ENCODE measurements at regions not wholly inside any gene's neighbourhood (a gene's known extent, or its start where the extent isn't known, plus 50 kb on each side); places are given as distances from the start of the nearest gene placed in this dataset.
"Not testable (repeated sequence)": the region's sequence is repeated elsewhere in the genome, so short reads cannot be mapped to it uniquely, and the experiment has no call there.

DNA sequence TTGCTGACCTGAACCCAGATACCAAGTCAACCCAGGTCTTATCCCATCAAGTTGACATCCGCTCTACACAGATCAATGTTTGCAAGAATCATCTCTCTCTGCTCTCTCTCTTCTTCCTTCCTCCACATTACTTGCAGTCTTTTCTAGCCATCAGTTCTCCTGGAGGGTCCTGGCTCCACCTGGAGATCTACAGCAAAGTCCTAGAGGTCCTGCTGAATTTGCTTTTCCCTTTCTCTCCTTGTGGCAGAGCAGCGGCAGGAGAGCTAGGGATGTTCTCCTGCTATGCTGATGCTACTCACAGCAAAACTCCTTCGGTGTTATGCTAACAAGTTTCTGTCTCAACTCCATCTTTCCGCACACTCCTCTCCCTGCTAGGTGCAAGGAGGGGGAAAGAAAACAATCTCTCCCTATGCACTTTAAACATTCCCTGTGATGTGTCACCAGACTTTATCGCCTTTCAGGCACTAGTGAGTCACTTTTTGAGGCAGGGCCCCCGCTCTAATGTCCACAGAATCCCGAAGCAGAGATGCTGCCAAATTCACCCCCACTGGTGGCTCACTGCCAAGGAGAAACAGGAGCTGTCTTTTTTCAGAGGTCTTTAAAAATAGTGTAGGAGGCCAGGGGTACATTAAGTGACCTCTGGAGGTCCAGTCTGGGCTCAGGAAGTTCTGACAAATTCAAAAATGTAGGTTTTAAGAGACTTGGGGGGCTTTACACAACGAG lies 62.6 kb downstream of the FAM50B start:
- Histone ChIP-seq H3K4me3 (ENCODE audit: low read length) (no peak overlapping the region), H3K27ac (ENCODE audit: low read length) (peak overlapping the region; percentile 93), H3K4me1 (ENCODE audit: control insufficient read depth, insufficient read depth, low read length) (peaks cover 58% of the 10 kb centered on the region)

GRCh38 chr6:3912361-3913076 lies 63.3 kb downstream of the FAM50B start:
- no peak for DNase-seq
- Histone ChIP-seq H3K27me3 (ENCODE audit: control insufficient read depth, insufficient read depth, low read length) (no peaks in the 10 kb centered on the region), H3K4me3 (ENCODE audit: low read length) (no peak overlapping the region), H3K27ac (ENCODE audit: low read length) (peak overlapping the region; percentile 93), H3K4me1 (ENCODE audit: control insufficient read depth, insufficient read depth, low read length) (peaks cover 56% of the 10 kb centered on the region), H3K9me3 (replicated peaks; ENCODE audit: control insufficient read depth, low read depth, low read length) (no peaks in the 10 kb centered on the region), H3K36me3 (ENCODE audit: control insufficient read depth, insufficient read depth, low read length) (no peaks in the 10 kb centered on the region)
- 80% methylated on average over 1 of the region's 3 CpGs for WGBS (ENCODE audit: insufficient coverage)

More for the DNA sequence above, 62.6 kb downstream of the FAM50B start:
- WGBS (ENCODE audit: insufficient coverage) = 31% methylated on average over 3 of the region's 8 CpGs
- DNase-seq = peak; percentile 85
- Histone ChIP-seq H3K36me3 (ENCODE audit: control insufficient read depth, insufficient read depth, low read length) (no peaks in the 10 kb centered on the region), H3K27me3 (ENCODE audit: control insufficient read depth, insufficient read depth, low read length) (no peaks in the 10 kb centered on the region), H3K9me3 (replicated peaks; ENCODE audit: control insufficient read depth, low read depth, low read length) (no peaks in the 10 kb centered on the region)

DNA sequence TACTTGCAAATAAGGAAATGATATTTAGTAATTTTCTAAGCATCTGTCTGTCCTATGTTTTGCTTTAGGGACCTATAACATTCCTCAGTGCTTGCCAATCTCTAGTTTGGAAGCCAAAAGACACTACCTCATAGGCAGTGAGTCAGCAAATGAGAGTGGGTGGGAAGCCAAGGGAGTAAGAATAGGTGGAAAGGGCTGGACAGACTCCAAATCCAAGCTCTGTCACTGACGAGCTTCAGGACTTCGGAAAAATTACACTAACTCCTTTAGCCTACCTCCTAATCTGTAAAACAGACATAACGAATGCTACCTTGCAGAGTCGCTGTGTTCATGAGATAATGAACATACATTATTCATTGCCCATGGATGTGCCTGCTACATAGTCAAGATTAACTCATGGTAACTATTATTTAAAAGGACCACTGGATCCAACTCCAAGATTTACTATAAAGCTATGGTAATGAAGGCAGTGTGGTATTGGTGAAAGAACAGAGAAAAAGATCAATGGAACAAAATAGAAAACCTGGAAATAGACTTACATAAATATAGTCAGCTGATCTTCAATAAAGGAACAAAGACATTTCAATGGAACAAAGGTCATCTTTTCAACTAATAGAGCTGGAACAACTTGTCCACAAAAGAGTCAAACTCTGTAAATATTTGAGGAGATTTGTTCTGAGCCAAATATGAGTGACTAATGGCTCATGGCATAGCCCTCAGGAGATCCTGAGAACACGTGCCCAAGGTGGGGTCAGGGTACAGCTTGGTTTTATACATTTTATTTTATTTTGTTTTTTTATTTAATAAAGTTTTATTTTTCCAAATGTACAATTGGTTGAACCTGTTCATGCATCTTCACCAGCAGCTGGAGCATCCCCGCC lies 64.1 kb downstream of the FAM50B start:
- DNase-seq = peak; percentile 98
- peak overlapping the region; percentile 93 for H3K27ac ChIP-seq (ENCODE audit: low read length)
- no peaks in the 10 kb centered on the region for H3K9me3 ChIP-seq (replicated peaks; ENCODE audit: control insufficient read depth, low read depth, low read length)
- H3K4me3 ChIP-seq (ENCODE audit: low read length) = no peak overlapping the region
- no peaks in the 10 kb centered on the region for H3K27me3 ChIP-seq (ENCODE audit: control insufficient read depth, insufficient read depth, low read length)
- H3K36me3 ChIP-seq (ENCODE audit: control insufficient read depth, insufficient read depth, low read length) = no peaks in the 10 kb centered on the region
- peaks cover 50% of the 10 kb centered on the region for H3K4me1 ChIP-seq (ENCODE audit: control insufficient read depth, insufficient read depth, low read length)
- WGBS (ENCODE audit: insufficient coverage) = no CpG with 5 or more reads among the region's 6 CpGs

- H3K27ac ChIP-seq (ENCODE audit: low read length) = peak overlapping the region; percentile 93
- no peaks in the 10 kb centered on the region for H3K27me3 ChIP-seq (ENCODE audit: control insufficient read depth, insufficient read depth, low read length)
- 13% methylated on average over 1 of the region's 4 CpGs for WGBS (ENCODE audit: insufficient coverage)
- peaks cover 48% of the 10 kb centered on the region for H3K4me1 ChIP-seq (ENCODE audit: control insufficient read depth, insufficient read depth, low read length)
- DNase-seq = peak; percentile 44
- no peaks in the 10 kb centered on the region for H3K36me3 ChIP-seq (ENCODE audit: control insufficient read depth, insufficient read depth, low read length)
- no peaks in the 10 kb centered on the region for H3K9me3 ChIP-seq (replicated peaks; ENCODE audit: control insufficient read depth, low read depth, low read length)
- no peak overlapping the region for H3K4me3 ChIP-seq (ENCODE audit: low read length)
Observed at GRCh38 chr6:3913958-3914337, 64.8 kb downstream of the FAM50B start.

DNA sequence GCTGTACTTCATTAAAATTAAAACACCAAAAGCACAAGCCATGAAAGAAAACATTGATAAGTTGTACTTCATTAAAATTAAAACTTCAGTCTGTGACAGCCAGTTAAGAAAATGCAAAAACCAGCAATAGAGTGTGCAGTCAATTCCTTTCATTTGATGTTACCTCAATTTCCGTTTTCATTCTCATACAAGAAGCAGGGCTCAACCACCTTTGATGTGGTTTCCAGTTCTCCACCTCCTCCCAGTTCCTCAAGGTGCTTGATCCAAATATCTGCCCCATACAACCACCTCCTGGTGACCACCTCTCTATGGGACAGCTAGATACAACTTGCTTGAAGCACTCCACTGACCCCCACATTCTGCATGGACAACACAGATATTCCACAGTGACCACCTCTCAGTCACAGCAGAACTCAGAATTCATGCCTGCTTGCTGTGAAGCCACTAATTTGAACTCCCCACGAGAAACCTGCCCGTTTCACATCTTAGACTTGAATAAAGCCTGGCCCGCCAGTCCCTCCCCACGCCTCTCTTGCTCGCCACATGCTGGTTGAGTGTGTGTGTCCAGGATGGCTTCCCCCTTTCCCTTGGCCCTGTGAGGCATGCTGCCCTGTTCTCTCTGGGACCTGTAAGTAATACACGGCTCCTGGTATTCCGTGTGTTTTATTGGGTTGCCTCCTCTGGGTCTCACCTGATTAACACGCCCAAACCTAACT lies 66.1 kb downstream of the FAM50B start:
- Histone ChIP-seq H3K27ac (ENCODE audit: low read length) (no peak overlapping the region), H3K4me1 (ENCODE audit: control insufficient read depth, insufficient read depth, low read length) (peaks cover 40% of the 10 kb centered on the region), H3K4me3 (ENCODE audit: low read length) (no peak overlapping the region), H3K36me3 (ENCODE audit: control insufficient read depth, insufficient read depth, low read length) (no peaks in the 10 kb centered on the region), H3K27me3 (ENCODE audit: control insufficient read depth, insufficient read depth, low read length) (no peaks in the 10 kb centered on the region), H3K9me3 (replicated peaks; ENCODE audit: control insufficient read depth, low read depth, low read length) (no peaks in the 10 kb centered on the region)
- no peak for DNase-seq
- WGBS (ENCODE audit: insufficient coverage) = 88% methylated on average over 7 of the region's 9 CpGs

DNA sequence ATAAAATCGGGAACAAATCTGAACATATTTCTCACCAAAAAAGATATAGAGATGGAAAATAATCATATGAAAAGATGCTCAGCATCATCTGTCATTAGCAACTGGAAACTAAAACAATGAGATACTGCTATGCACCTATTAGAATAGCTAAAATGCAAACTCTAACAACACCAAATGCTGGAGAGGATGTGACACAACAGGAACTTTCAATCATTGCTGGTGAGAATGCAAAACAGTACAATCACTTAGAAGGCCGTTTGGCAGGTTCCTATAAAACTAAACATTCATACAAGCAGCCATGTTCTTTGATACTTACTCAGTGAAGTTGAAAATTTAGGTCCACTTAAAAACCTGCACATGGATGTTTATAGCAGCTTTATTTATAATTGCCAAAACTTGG lies 67.0 kb downstream of the FAM50B start:
- H3K27me3 ChIP-seq (ENCODE audit: control insufficient read depth, insufficient read depth, low read length) = no peaks in the 10 kb centered on the region
- H3K9me3 ChIP-seq (replicated peaks; ENCODE audit: control insufficient read depth, low read depth, low read length) = no peaks in the 10 kb centered on the region
- H3K4me3 ChIP-seq (ENCODE audit: low read length) = no peak overlapping the region
- H3K36me3 ChIP-seq (ENCODE audit: control insufficient read depth, insufficient read depth, low read length) = no peaks in the 10 kb centered on the region
- peaks cover 33% of the 10 kb centered on the region for H3K4me1 ChIP-seq (ENCODE audit: control insufficient read depth, insufficient read depth, low read length)
- no peak for DNase-seq
- WGBS (ENCODE audit: insufficient coverage) = no CpG with 5 or more reads among the region's 2 CpGs
- H3K27ac ChIP-seq (ENCODE audit: low read length) = no peak overlapping the region

- not testable (repeated sequence) for H3K36me3 ChIP-seq (ENCODE audit: control insufficient read depth, insufficient read depth, low read length); H3K9me3 ChIP-seq (replicated peaks; ENCODE audit: control insufficient read depth, low read depth, low read length); H3K27me3 ChIP-seq (ENCODE audit: control insufficient read depth, insufficient read depth, low read length); H3K27ac ChIP-seq (ENCODE audit: low read length); DNase-seq; H3K4me3 ChIP-seq (ENCODE audit: low read length)
- H3K4me1 ChIP-seq (ENCODE audit: control insufficient read depth, insufficient read depth, low read length) = peaks cover 28% of the 10 kb centered on the region
- 83% methylated on average over 1 of the region's 4 CpGs for WGBS (ENCODE audit: insufficient coverage)
Observed at GRCh38 chr6:3916749-3917148, 67.6 kb downstream of the FAM50B start.

- Histone ChIP-seq H3K4me3 (ENCODE audit: low read length) (no peak overlapping the region), H3K27ac (ENCODE audit: low read length) (peak overlapping the region; percentile 65), H3K4me1 (ENCODE audit: control insufficient read depth, insufficient read depth, low read length) (peaks cover 13% of the 10 kb centered on the region), H3K9me3 (replicated peaks; ENCODE audit: control insufficient read depth, low read depth, low read length) (no peaks in the 10 kb centered on the region), H3K27me3 (ENCODE audit: control insufficient read depth, insufficient read depth, low read length) (no peaks in the 10 kb centered on the region), H3K36me3 (ENCODE audit: control insufficient read depth, insufficient read depth, low read length) (no peaks in the 10 kb centered on the region)
- DNase-seq = no peak
- 91% methylated on average over 3 of the region's 5 CpGs for WGBS (ENCODE audit: insufficient coverage)
Observed at GRCh38 chr6:3918469-3918868, 69.3 kb downstream of the FAM50B start.

- H3K9me3 ChIP-seq (replicated peaks; ENCODE audit: control insufficient read depth, low read depth, low read length) = no peaks in the 10 kb centered on the region
- no peaks in the 10 kb centered on the region for H3K36me3 ChIP-seq (ENCODE audit: control insufficient read depth, insufficient read depth, low read length)
- H3K27ac ChIP-seq (ENCODE audit: low read length) = peak overlapping the region; percentile 65
- H3K27me3 ChIP-seq (ENCODE audit: control insufficient read depth, insufficient read depth, low read length) = no peaks in the 10 kb centered on the region
- DNase-seq = no peak
- peaks cover 10% of the 10 kb centered on the region for H3K4me1 ChIP-seq (ENCODE audit: control insufficient read depth, insufficient read depth, low read length)
- no CpG with 5 or more reads among the region's 6 CpGs for WGBS (ENCODE audit: insufficient coverage)
- no peak overlapping the region for H3K4me3 ChIP-seq (ENCODE audit: low read length)
Observed at GRCh38 chr6:3919130-3919628, 70.0 kb downstream of the FAM50B start.
